H1 (cell line): ENCODE measurements at regions not wholly inside any gene's neighbourhood (a gene's known extent, or its start where the extent isn't known, plus 50 kb on each side); places are given as distances from the start of the nearest gene placed in this dataset.
"Not testable (repeated sequence)": the region's sequence is repeated elsewhere in the genome, so short reads cannot be mapped to it uniquely, and the experiment has no call there.

Experiments used
- CHD2 ChIP-seq: IDR thresholded peaks from 2 replicates; pipeline ENCODE4 v1.6.1; 2012; ENCODE audit warnings: low read length, improper control_type of control experiment
- CREB1 ChIP-seq: IDR thresholded peaks from 2 replicates; pipeline ENCODE4 v1.6.1; 2012; ENCODE audit warnings: inconsistent platforms
- GABPA ChIP-seq: IDR thresholded peaks from 2 replicates; pipeline ENCODE4 v1.6.1; 2011; ENCODE audit warnings: mild to moderate bottlenecking, low read length, moderate library complexity, borderline replicate concordance; ENCODE audit not compliant: insufficient read depth
- POLR2A ChIP-seq, 2 experiments: IDR thresholded peaks; 1 replicate in 1 of 2; 2 replicates in 1 of 2; pipeline ENCODE4 v1.6.1; 2011; ENCODE audit warnings: low read depth in 2 of 2, low read length in 2 of 2, mild to moderate bottlenecking in 2 of 2; ENCODE audit errors: control extremely low read depth in 1 of 2
- RFX5 ChIP-seq: IDR thresholded peaks from 2 replicates; pipeline ENCODE4 v1.6.1; 2011; ENCODE audit warnings: low read depth, low read length, improper control_type of control experiment, borderline replicate concordance
- SP1 ChIP-seq: IDR thresholded peaks from 2 replicates; pipeline ENCODE4 v1.6.1; 2011; ENCODE audit warnings: low read depth, low read length
- SUZ12 ChIP-seq: fragments of 200-600 bp; sonication (generic); IDR thresholded peaks from 2 replicates; pipeline ENCODE4 v1.6.1; 2012; ENCODE audit warnings: mild to moderate bottlenecking, inconsistent platforms, low read length, moderate library complexity, mixed read lengths
- USF2 ChIP-seq: IDR thresholded peaks from 2 replicates; pipeline ENCODE4 v1.6.1; 2011; ENCODE audit warnings: low read length, improper control_type of control experiment
- YY1 ChIP-seq: IDR thresholded peaks from 2 replicates; pipeline ENCODE4 v1.6.1; 2011; ENCODE audit warnings: low read depth, mild to moderate bottlenecking, low read length
- ZNF274 ChIP-seq: IDR thresholded peaks from 2 replicates; pipeline ENCODE4 v1.7.0; 2012; ENCODE audit warnings: low read length, borderline replicate concordance; ENCODE audit errors: extremely low read depth
- TF ChIP-seq, protein P1 (sequence below), 3 experiments: IDR thresholded peaks; 1 replicate in 2 of 3; 2 replicates in 1 of 3; pipeline versions ENCODE4 v1.5.1 to v1.6.1; 2011; ENCODE audit warnings: low read length in 3 of 3, mild to moderate bottlenecking in 3 of 3, inconsistent platforms in 2 of 3, low read depth in 1 of 3, moderate library complexity in 1 of 3; ENCODE audit not compliant: insufficient read depth in 1 of 3; ENCODE audit errors: control extremely low read depth in 1 of 3

GRCh38 chr1:112814645-112815044 is 99.5 kb upstream of the PPM1J start:
- TF ChIP-seq POLR2A (IDR thresholded peaks at IDR 0.05; ENCODE audit: control extremely low read depth in 1 of 2, low read depth in 2 of 2, low read length in 2 of 2); CREB1; USF2; RFX5; SP1; SUZ12; YY1; ZNF274; GABPA; CHD2: not testable (repeated sequence)
- TF ChIP-seq, protein P1, sequence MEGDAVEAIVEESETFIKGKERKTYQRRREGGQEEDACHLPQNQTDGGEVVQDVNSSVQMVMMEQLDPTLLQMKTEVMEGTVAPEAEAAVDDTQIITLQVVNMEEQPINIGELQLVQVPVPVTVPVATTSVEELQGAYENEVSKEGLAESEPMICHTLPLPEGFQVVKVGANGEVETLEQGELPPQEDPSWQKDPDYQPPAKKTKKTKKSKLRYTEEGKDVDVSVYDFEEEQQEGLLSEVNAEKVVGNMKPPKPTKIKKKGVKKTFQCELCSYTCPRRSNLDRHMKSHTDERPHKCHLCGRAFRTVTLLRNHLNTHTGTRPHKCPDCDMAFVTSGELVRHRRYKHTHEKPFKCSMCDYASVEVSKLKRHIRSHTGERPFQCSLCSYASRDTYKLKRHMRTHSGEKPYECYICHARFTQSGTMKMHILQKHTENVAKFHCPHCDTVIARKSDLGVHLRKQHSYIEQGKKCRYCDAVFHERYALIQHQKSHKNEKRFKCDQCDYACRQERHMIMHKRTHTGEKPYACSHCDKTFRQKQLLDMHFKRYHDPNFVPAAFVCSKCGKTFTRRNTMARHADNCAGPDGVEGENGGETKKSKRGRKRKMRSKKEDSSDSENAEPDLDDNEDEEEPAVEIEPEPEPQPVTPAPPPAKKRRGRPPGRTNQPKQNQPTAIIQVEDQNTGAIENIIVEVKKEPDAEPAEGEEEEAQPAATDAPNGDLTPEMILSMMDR (IDR thresholded peaks at IDR 0.05; ENCODE audit: control extremely low read depth in 1 of 3, insufficient read depth in 1 of 3, low read depth in 1 of 3, low read length in 3 of 3) = not testable (repeated sequence)
